ENCODE measurements at regions not wholly inside any gene's neighbourhood (a gene's known extent, or its start where the extent isn't known, plus 50 kb on each side); places are given as distances from the start of the nearest gene placed in this dataset.
"Not testable (repeated sequence)": the region's sequence is repeated elsewhere in the genome, so short reads cannot be mapped to it uniquely, and the experiment has no call there.

- TF ChIP-seq CTCF (IDR thresholded peaks at IDR 0.05; ENCODE audit: insufficient read depth, low read length, poor library complexity, severe bottlenecking); EZH2phosphoT487 (conservative IDR thresholded peaks at IDR 0.05; ENCODE audit: low read length): not testable (repeated sequence)
Measured at GRCh38 chr7:35962607-35963006, 161.8 kb downstream of the SEPTIN7 start.

All from SU-DHL-6 (cell line).